H1 (cell line): ENCODE measurements at regions not wholly inside any gene's neighbourhood (a gene's known extent, or its start where the extent isn't known, plus 50 kb on each side); places are given as distances from the start of the nearest gene placed in this dataset.

Experiments
- CTCF ChIA-PET: fragments of 300-600 bp; sonication (Branson Sonifier 250); formaldehyde crosslinking; loops from one replicate; lab custom pipeline; 2021; ENCODE audit not compliant: partially characterized antibody; lab: Charles Lee
- POLR2A ChIA-PET: fragments of 300-600 bp; sonication (Branson Sonifier 250); formaldehyde crosslinking; loops from one replicate; lab custom pipeline; 2021; ENCODE audit warnings: inconsistent platforms; ENCODE audit not compliant: partially characterized antibody; lab: Charles Lee
- DNase-seq, 2 experiments: peaks; one replicate each; pipeline versions ENCODE4 v3.0.0 to v3.0.0-alpha.2; 2010 to 2022; ENCODE audit warnings: low spot score in 2 of 2, low read depth in 1 of 2, mixed read lengths in 1 of 2
- FAIRE-seq: peaks from 2 replicates; lab custom pipeline; 2011; peaks lifted over from hg19 to GRCh38; lab: Jason Lieb, UNC
- H2AFZ ChIP-seq: 2 replicates; pipeline ENCODE4 v1.8.1; 2012; ENCODE audit warnings: low read length, inconsistent platforms
- H2AK5ac ChIP-seq: 2 replicates; pipeline ENCODE4 v1.6.1; 2013; ENCODE audit warnings: low read depth, low read length
- H2BK120ac ChIP-seq: replicated peaks from 2 replicates; pipeline ENCODE3; 2013; ENCODE audit warnings: low read depth, low read length, inconsistent platforms
- H2BK12ac ChIP-seq: 2 replicates; pipeline ENCODE4 v1.6.1; 2013; ENCODE audit warnings: low read depth, low read length
- H2BK15ac ChIP-seq: 2 replicates; pipeline ENCODE4 v1.6.1; 2013; ENCODE audit warnings: low read length
- H2BK20ac ChIP-seq: 2 replicates; pipeline ENCODE4 v1.6.1; 2013; ENCODE audit warnings: low read length
- H2BK5ac ChIP-seq: 2 replicates; pipeline ENCODE4 v1.6.1; 2013; ENCODE audit warnings: low read depth, low read length
- H3K14ac ChIP-seq: 2 replicates; pipeline ENCODE4 v1.6.1; 2013; ENCODE audit warnings: inconsistent platforms; ENCODE audit not compliant: insufficient read length
- H3K18ac ChIP-seq: 2 replicates; pipeline ENCODE4 v1.6.1; 2013; ENCODE audit warnings: low read length; ENCODE audit errors: extremely low read depth
- H3K23ac ChIP-seq: 2 replicates; pipeline ENCODE4 v1.6.1; 2013; ENCODE audit warnings: inconsistent platforms; ENCODE audit not compliant: insufficient read length
- H3K23me2 ChIP-seq: 2 replicates; pipeline ENCODE4 v1.6.1; 2013; ENCODE audit warnings: low read depth, low read length
- H3K27ac ChIP-seq: 2 replicates; pipeline ENCODE4 v1.6.1; 2011; ENCODE audit warnings: low read depth, low read length, inconsistent platforms
- H3K27me3 ChIP-seq, 4 experiments: replicated peaks in 1 of 4; 1 replicate in 1 of 4; 2 replicates in 3 of 4; pipeline versions ENCODE4 v1.6.1 to v1.8.1; 2011 to 2013; ENCODE audit warnings: low read length in 3 of 4, mild to moderate bottlenecking in 3 of 4, inconsistent platforms in 2 of 4, mixed read lengths in 2 of 4, moderate library complexity in 1 of 4; ENCODE audit not compliant: control insufficient read depth in 3 of 4, insufficient read depth in 3 of 4; ENCODE audit errors: extremely low read depth in 1 of 4
- H3K36me3 ChIP-seq, 4 experiments: 2 replicates each; pipeline versions ENCODE4 v1.6.1 to v1.8.1; 2011 to 2013; ENCODE audit warnings: mild to moderate bottlenecking in 4 of 4, low read length in 3 of 4, moderate library complexity in 2 of 4, control low read depth in 1 of 4, inconsistent platforms in 1 of 4; ENCODE audit not compliant: insufficient read depth in 4 of 4, control insufficient read depth in 2 of 4
- H3K4ac ChIP-seq: replicated peaks from 2 replicates; pipeline ENCODE3; 2013; ENCODE audit warnings: low read length, low read depth, mixed read lengths, inconsistent platforms; ENCODE audit not compliant: insufficient read length
- H3K4me1 ChIP-seq, 4 experiments: replicated peaks in 1 of 4; 1 replicate in 1 of 4; 2 replicates in 3 of 4; pipeline versions ENCODE4 v1.6.1 to v1.8.1; 2011 to 2013; ENCODE audit warnings: low read length in 3 of 4, inconsistent platforms in 2 of 4, mixed read lengths in 1 of 4; ENCODE audit not compliant: insufficient read depth in 4 of 4, control insufficient read depth in 3 of 4
- H3K4me2 ChIP-seq, 2 experiments: 2 replicates each; pipeline versions ENCODE4 v1.6.1 to v1.8.1; 2011 to 2013; ENCODE audit warnings: low read depth in 2 of 2, low read length in 2 of 2, control low read depth in 1 of 2, inconsistent platforms in 1 of 2, mild to moderate bottlenecking in 1 of 2; ENCODE audit not compliant: insufficient read depth in 1 of 2
- H3K4me3 ChIP-seq, 4 experiments: fragments of 200-600, 300-600 bp in 1 of 4; sonication (generic), shearing (Covaris generic), sonication (Bioruptor Twin) in 1 of 4; 2 replicates each; pipeline versions ENCODE4 v1.5.1 to v1.8.1; 2011 to 2016; ENCODE audit warnings: low read length in 4 of 4, low read depth in 3 of 4, control low read depth in 2 of 4, inconsistent platforms in 2 of 4, mild to moderate bottlenecking in 2 of 4, mixed read lengths in 1 of 4, moderate library complexity in 1 of 4; ENCODE audit not compliant: insufficient read depth in 2 of 4; ENCODE audit errors: extremely low read depth in 1 of 4
- H3K56ac ChIP-seq: replicated peaks from 2 replicates; pipeline ENCODE3; 2013; ENCODE audit warnings: low read depth, mild to moderate bottlenecking, mixed read lengths, low read length, inconsistent platforms; ENCODE audit not compliant: insufficient read length
- H3K79me1 ChIP-seq: 2 replicates; pipeline ENCODE4 v1.6.1; 2013; ENCODE audit warnings: low read depth, low read length, control low read depth
- H3K79me2 ChIP-seq, 2 experiments: 2 replicates each; pipeline versions ENCODE4 v1.6.1 to v1.8.1; 2012 to 2013; ENCODE audit warnings: low read length in 2 of 2, mild to moderate bottlenecking in 2 of 2, inconsistent platforms in 1 of 2; ENCODE audit not compliant: insufficient read depth in 2 of 2, control insufficient read depth in 1 of 2
- H3K9ac ChIP-seq, 4 experiments: replicated peaks in 1 of 4; 1 replicate in 1 of 4; 2 replicates in 3 of 4; pipeline versions ENCODE4 v1.6.1 to v1.8.1; 2011 to 2013; ENCODE audit warnings: low read depth in 3 of 4, low read length in 3 of 4, control low read depth in 2 of 4, mild to moderate bottlenecking in 2 of 4, moderate library complexity in 2 of 4, inconsistent platforms in 1 of 4; ENCODE audit errors: extremely low read depth in 1 of 4
- H3K9me3 ChIP-seq, 2 experiments: 2 replicates each; pipeline versions ENCODE4 v1.6.1 to v1.8.1; 2012 to 2013; ENCODE audit warnings: mild to moderate bottlenecking in 2 of 2, moderate library complexity in 2 of 2, control low read depth in 1 of 2, inconsistent platforms in 1 of 2, low read depth in 1 of 2, low read length in 1 of 2, mixed read lengths in 1 of 2; ENCODE audit not compliant: insufficient read depth in 2 of 2
- H4K20me1 ChIP-seq, 2 experiments: replicated peaks in 1 of 2; 2 replicates each; pipeline versions ENCODE3 to v1.8.1; 2011 to 2013; ENCODE audit warnings: inconsistent platforms in 2 of 2, low read length in 2 of 2, mild to moderate bottlenecking in 1 of 2; ENCODE audit not compliant: insufficient read depth in 2 of 2, control insufficient read depth in 1 of 2
- H4K5ac ChIP-seq: 2 replicates; pipeline ENCODE4 v1.6.1; 2013; ENCODE audit warnings: low read length, low read depth, mixed read lengths, inconsistent platforms; ENCODE audit not compliant: insufficient read length
- H4K8ac ChIP-seq: 2 replicates; pipeline ENCODE4 v1.8.0; 2013; ENCODE audit warnings: mild to moderate bottlenecking, moderate library complexity, low read length, inconsistent platforms; ENCODE audit not compliant: insufficient read depth; ENCODE audit errors: extremely low read depth
- H4K91ac ChIP-seq: replicated peaks from 2 replicates; pipeline ENCODE3; 2013; ENCODE audit warnings: low read length, mixed read lengths, inconsistent platforms; ENCODE audit not compliant: insufficient read length
- CBX5 ChIP-seq: fragments of 300-800, 300-1000 bp; sonication (generic); IDR thresholded peaks from 2 replicates; pipeline ENCODE4 v1.7.1; 2016; ENCODE audit warnings: antibody characterized with exemption, low read length, low read depth
- EGR1 ChIP-seq: IDR thresholded peaks from 2 replicates; pipeline ENCODE4 v1.6.1; 2011; ENCODE audit warnings: low read depth, low read length, borderline replicate concordance
- EZH2 ChIP-seq: fragments of 200-600 bp; sonication (generic); IDR thresholded peaks from 2 replicates; pipeline ENCODE4 v1.7.1; 2012; ENCODE audit warnings: low read depth, mild to moderate bottlenecking, moderate library complexity, low read length, inconsistent platforms; ENCODE audit not compliant: severe bottlenecking
- GTF2F1 ChIP-seq: IDR thresholded peaks from 2 replicates; pipeline ENCODE4 v1.6.1; 2012; ENCODE audit warnings: low read depth, low read length, improper control_type of control experiment, borderline replicate concordance
- KDM4A ChIP-seq: IDR thresholded peaks from one replicate; pipeline ENCODE4 v1.7.1; 2012; ENCODE audit warnings: low read depth, mild to moderate bottlenecking, moderate library complexity, low read length, inconsistent platforms; ENCODE audit not compliant: severe bottlenecking
- RAD21 ChIP-seq, 2 experiments: IDR thresholded peaks in 1 of 2; conservative IDR thresholded peaks in 1 of 2; 2 replicates each; pipeline ENCODE4 v1.6.1; 2011; ENCODE audit warnings: low read depth in 2 of 2, low read length in 2 of 2, improper control_type of control experiment in 1 of 2, inconsistent platforms in 1 of 2, mild to moderate bottlenecking in 1 of 2, moderate library complexity in 1 of 2
- SAP30 ChIP-seq: fragments of 300-600 bp; sonication (generic); IDR thresholded peaks from 2 replicates; pipeline ENCODE4 v1.7.1; 2012; ENCODE audit warnings: low read length, moderate library complexity, mild to moderate bottlenecking, inconsistent platforms; ENCODE audit not compliant: insufficient read depth, insufficient replicate concordance
- SIN3A ChIP-seq, 2 experiments: IDR thresholded peaks in 1 of 2; conservative IDR thresholded peaks in 1 of 2; 2 replicates each; pipeline ENCODE4 v1.6.1; 2011 to 2012; ENCODE audit warnings: low read length in 2 of 2, improper control_type of control experiment in 1 of 2, low read depth in 1 of 2, mild to moderate bottlenecking in 1 of 2
- TAF7 ChIP-seq: optimal IDR thresholded peaks from 2 replicates; pipeline ENCODE3; 2011; ENCODE audit warnings: low read depth, mild to moderate bottlenecking, inconsistent platforms, low read length, moderate library complexity, borderline replicate concordance
- TCF12 ChIP-seq: IDR thresholded peaks from 2 replicates; pipeline ENCODE4 v1.6.1; 2011; ENCODE audit warnings: low read depth, mild to moderate bottlenecking, low read length
- ZNF274 ChIP-seq: IDR thresholded peaks from 2 replicates; pipeline ENCODE4 v1.7.0; 2012; ENCODE audit warnings: low read length, borderline replicate concordance; ENCODE audit errors: extremely low read depth
- WGBS, 2 experiments: shearing (Covaris generic) in 1 of 2; methylation state at CpG; one replicate each; pipeline versions ENCODE4 v1.1.6 to v1.1.7; 2013 to 2015; ENCODE audit warnings: low lambda C conversion rate in 2 of 2, mixed read lengths in 2 of 2, inconsistent platforms in 1 of 2, low coverage in 1 of 2, missing lambda C conversion rate in 1 of 2; ENCODE audit not compliant: insufficient replicate concordance in 2 of 2, insufficient coverage in 1 of 2, insufficient read length in 1 of 2; ENCODE audit errors: extremely low coverage in 1 of 2, missing lambda C conversion rate in 1 of 2; 5-methylcytosine and 5-hydroxymethylcytosine counted together
- TF ChIP-seq, protein P1 (sequence below): IDR thresholded peaks from 2 replicates; pipeline ENCODE4 v1.6.1; 2012; ENCODE audit warnings: low read length, inconsistent platforms

DNA sequence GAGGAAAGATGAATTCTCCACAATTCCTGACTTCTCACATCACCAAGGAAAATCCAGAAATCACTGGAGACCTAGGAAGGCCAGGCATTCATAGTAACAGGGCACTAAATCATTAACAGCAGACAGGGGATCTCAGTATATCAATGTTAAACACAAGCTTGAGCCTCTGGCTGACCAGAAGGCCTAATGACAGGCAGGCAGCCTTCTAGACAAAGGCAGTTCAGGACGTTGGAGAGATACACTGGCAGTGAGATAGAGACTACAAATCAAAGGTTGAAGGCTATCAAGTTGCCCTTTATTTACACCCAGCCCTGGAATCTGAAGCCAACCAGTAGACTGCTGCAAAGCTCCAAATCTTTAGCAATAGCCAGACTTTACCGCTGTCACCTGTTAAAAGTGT is 422.8 kb upstream of the CCL2 start:
- no peak for DNase-seq
- Histone ChIP-seq H3K4ac (no peak overlapping the region), H3K23me2 (no peaks in the 10 kb centered on the region; the same call in 1 of the 2 replicates), H3K23ac (no peak overlapping the region), H3K9ac (no peak overlapping the region), H3K9me3 (no peaks in the 10 kb centered on the region), H2BK12ac (no peak overlapping the region), H2BK20ac (no peak overlapping the region), H4K8ac (no peak overlapping the region), H2AK5ac (0 out of 2 replicates have a peak overlapping the region, but pooled peaks have one; percentile 53), H3K27me3 (no peaks in the 10 kb centered on the region), H3K56ac (no peak overlapping the region), H3K4me2 (no peak overlapping the region), H3K36me3 (no peaks in the 10 kb centered on the region), H2AFZ (no peak overlapping the region), H2BK5ac (no peak overlapping the region), H3K79me2 (no peaks in the 10 kb centered on the region), H4K5ac (no peak overlapping the region), H4K91ac (no peak overlapping the region), H3K18ac (no peak overlapping the region), H3K27ac (no peak overlapping the region), H3K14ac (no peak overlapping the region), H3K79me1 (no peaks in the 10 kb centered on the region), H3K4me3 (no peak overlapping the region), H4K20me1 (no peaks in the 10 kb centered on the region), H2BK15ac (no peak overlapping the region), H3K4me1 (no peaks in the 10 kb centered on the region), H2BK120ac (no peak overlapping the region)
- FAIRE-seq = peak; percentile 77
- CTCF ChIA-PET = interaction anchor here (0.8 to 1.2 kb wide), 3 partner anchors 10 to 113 kb away, joined by 3 read pairs; no protein-coding TSS in a partner anchor
- 62% methylated on average over 2 of the region's 2 CpGs; no CpG with 5 or more reads in 1 of the 2 experiments for WGBS, 2 experiments
- POLR2A ChIA-PET = no interaction called here
- TF ChIP-seq RAD21 (IDR thresholded peaks at IDR 0.05 in 1 of 2, conservative IDR thresholded peaks at IDR 0.05 in 1 of 2; ENCODE audit: low read depth in 2 of 2, low read length in 2 of 2) (no peak), CBX5 (no peak), GTF2F1 (no peak), SAP30 (no peak), KDM4A (no peak), SIN3A (conservative IDR thresholded peaks at IDR 0.05 in 1 of 2, IDR thresholded peaks at IDR 0.05 in 1 of 2; ENCODE audit: low read depth in 1 of 2, low read length in 2 of 2) (no peak; a peak in 1 of 4 replicates), ZNF274 (no peak), TCF12 (no peak), TAF7 (no peak), EZH2 (no peak), EGR1 (no peak)
- TF ChIP-seq, protein P1, sequence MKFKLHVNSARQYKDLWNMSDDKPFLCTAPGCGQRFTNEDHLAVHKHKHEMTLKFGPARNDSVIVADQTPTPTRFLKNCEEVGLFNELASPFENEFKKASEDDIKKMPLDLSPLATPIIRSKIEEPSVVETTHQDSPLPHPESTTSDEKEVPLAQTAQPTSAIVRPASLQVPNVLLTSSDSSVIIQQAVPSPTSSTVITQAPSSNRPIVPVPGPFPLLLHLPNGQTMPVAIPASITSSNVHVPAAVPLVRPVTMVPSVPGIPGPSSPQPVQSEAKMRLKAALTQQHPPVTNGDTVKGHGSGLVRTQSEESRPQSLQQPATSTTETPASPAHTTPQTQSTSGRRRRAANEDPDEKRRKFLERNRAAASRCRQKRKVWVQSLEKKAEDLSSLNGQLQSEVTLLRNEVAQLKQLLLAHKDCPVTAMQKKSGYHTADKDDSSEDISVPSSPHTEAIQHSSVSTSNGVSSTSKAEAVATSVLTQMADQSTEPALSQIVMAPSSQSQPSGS = no peak
